NCI-H1436 treated with DMSO at 0.1 percent for 48 hours (cell line): ENCODE measurements at regions not wholly inside any gene's neighbourhood (a gene's known extent, or its start where the extent isn't known, plus 50 kb on each side); places are given as distances from the start of the nearest gene placed in this dataset.

Experiments used
- DNase-seq: peaks from one replicate; lab custom pipeline; 2025; lab: John Stamatoyannopoulos, UW

DNA sequence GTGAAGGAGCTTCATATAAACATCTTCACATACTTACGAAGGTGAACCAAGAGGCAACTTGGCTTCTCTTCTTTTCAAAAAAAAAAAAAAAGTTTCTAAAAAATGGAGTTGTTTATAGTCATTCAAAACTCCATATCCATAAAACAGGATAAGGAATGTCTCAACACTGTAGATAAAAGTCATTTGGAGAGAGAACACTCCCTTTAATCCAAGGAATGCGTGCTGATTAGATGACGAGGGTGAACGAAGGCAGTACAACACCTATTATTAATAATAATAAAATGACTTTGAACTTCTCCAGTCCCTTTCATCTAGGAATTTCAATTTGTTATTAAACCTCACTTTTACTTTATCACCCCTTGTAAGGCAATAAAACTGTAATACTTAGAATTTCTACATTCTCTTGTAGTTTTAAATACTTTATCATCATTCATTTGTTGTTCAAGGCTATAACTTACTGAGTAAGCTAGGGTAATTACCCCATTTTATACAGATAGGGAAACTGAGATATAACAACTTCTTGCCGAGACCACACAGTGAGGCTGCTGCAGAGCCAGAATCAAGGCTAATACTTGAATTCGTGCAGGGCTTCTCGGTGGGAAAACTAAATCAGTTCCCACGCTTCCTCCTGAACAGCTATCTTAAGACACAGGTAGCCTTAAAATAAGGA is 377.1 kb downstream of the EFNA5 start:
- DNase-seq = no peak

DNA sequence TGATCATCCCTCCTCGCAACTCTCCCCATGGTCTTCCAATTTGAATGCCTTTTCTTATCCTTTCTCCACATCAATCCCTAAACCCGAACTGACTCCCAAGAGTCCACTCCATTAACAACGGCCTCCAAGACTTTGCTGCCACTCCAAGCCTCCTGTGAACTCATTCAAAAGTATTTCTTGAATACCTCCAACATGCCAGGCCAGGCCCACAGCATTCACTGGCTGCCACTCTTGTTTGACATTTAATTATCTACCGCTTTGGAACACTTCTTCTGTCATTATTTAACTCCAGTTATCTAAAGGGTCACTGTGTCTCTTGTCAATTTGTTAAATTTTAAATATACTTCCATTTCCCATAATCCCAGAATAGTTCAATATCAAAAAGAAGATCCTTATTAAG is 378.9 kb downstream of the EFNA5 start:
- no peak for DNase-seq

DNA sequence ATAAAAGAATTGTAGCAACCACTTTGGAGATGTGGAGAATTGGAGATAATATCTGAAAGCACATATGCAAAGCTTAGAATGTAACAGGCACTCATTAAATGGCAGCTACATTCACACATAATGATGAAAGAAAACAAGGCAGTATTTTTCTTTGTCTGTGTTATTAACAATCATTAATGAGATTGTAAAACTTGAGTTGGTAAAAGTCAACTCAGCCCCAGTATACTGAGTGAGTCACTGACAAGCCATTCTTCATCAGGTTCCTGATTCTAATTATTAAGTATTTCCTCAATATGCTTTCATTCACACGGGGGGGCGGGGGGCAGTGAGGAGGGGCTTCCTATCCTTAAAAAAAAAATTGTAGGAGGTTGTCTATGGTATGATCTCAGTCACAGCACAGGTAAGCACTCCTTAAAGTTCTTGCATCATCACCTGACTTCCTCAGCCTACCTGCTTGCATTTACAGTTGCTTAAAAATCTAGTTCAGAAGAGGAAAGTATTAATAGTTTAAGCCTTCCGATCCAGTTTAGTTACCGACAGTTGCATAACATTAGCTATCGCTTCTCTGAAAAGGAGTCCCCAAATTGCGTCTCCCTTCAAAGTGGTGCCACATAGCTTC is 379.8 kb downstream of the EFNA5 start:
- DNase-seq = no peak

DNA sequence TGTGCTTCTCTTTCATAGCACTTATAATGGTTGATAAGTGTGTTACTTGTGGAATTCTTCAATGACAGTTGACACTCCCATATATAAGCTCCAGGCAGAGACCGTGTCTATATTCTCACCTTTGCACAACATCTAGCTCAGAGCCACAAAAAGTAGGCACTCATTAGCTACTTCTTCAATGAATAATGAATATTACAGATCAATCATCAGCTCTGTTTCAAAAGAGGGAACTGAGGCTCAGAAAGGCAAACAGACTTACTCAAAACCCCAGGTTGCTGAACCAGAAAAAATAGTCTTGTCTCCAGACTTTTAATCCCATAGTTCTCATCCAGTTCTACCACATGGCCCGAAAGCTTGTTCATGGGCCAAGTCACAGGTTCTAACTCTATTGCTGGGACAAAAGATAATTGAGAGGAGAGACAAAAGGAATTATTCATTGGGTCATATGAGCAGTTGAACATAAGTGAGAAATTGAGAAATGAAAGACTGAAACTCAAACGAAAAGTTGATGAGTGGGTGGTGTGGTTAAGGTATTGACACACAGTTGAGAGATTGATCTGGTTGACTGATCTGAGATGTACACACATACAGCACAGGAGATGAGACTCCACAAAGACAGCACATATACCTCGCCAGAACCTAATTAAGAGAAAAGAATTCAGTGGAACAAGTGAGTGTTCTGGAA is 381.6 kb downstream of the EFNA5 start:
- DNase-seq = no peak

DNA sequence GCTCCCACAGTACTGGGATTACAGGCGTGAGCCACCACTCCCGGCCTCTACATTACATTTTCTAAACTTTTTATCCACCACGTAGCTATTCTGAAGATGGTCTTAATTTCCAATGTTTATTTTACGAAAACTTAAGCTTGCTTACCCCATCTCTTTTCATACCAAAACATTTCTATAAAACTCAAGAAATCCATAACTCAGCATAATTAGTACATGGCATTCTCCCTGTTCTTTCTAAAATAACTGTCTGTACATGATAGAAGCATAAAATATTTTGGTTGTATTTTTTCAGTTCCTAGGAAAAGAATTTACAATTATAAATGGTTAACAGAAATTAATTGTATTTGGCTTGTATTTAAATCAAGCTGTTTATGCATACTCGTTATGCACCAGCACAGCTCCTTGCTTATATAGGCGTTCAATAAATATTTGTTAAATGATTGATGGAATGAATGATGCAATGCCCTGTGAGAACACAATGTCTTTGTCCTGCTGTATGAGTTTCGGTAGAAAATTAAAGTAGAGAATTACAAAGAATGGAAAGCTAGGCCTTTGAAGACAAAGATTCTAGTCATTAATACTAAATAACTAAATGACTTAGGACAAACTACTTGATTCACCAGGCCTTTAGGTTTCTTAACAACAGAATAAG is 384.2 kb downstream of the EFNA5 start:
- DNase-seq = no peak

DNA sequence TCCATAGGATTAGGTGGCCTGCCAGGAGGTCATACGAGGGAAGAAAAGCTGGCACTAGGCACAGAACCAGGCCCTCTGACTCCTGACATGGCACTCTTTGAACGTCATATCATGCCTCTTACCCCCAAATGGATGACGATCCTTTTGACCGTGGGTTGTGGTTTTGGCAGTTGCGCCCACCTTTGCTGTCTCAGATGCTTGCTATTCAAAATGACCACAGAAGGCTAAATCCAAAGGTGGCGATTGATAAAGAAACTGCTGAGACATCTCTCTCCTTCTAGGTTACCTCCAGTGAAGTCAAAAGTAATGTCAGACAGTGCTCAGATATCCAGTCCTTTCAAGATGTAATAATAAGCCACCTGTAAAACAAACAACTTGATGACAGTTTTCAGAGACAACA is 385.0 kb downstream of the EFNA5 start:
- DNase-seq = no peak

DNA sequence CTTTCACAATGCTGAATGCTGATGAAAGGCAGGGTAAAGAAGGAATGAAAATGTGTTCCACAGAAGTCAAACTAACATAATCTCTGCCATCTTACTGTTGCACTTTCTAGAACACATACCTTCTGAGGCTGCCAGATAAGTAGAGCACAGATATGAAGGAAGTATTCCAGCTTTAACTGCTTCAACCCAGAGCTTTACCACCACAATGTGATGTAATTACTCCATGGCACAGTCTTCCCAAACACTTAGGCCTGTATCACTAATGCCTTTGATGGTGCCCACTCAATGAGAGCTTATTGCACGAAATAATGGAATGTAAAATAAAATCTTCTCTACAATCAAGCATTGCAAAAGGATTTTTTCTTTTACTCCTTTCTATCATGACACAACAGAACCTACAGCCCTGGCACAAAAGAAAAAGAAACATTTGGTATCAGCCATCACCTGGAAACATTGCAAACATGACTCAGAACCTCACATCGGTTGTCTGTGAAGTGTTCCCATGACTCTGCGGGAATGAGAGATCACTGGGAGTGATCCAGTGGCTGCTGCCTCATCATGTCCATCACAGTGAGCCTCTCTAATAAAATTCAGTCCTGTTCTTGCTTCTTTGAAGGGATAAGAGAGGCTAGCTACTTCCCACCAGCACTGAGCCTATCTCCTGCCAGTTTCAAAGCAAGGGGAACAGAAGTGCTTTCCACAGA is 385.8 kb downstream of the EFNA5 start:
- no peak for DNase-seq

DNA sequence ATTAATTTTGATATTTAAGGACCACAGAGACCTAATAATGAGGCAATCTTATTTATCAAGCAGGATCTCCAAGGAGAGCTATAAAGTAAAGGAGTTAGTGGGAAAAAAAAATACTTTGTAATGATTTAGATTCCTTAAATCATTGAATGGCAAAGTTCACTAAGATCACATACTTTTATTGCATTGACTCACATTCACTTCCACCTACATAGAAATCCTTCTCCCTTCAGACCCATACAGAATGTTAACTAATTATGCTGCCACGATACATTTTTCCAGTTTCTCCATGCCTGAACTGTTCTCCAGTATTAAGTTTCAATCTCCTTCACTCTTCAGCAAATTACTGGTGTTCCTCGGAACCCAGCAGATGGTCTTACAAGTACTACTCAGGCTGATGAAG is 388.7 kb downstream of the EFNA5 start:
- DNase-seq = no peak

DNA sequence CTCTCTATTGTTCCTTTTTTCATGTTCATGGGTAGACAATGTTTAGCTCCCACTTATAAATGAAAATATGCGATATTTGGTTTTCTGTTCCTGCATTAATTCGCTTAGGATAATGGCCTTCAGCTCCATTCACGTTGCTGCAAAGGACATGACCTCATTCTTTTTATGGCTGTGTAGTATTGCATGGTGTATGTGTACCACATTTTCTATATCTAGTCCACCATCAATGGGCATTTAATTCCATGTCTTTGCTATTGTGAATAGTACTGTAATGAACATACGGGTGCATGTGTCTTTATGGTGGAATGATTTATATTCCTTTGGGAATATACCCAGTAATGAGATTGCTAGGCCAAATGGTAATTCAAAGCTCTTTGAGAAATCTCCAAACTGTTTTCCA is 392.0 kb downstream of the EFNA5 start:
- DNase-seq = no peak

DNA sequence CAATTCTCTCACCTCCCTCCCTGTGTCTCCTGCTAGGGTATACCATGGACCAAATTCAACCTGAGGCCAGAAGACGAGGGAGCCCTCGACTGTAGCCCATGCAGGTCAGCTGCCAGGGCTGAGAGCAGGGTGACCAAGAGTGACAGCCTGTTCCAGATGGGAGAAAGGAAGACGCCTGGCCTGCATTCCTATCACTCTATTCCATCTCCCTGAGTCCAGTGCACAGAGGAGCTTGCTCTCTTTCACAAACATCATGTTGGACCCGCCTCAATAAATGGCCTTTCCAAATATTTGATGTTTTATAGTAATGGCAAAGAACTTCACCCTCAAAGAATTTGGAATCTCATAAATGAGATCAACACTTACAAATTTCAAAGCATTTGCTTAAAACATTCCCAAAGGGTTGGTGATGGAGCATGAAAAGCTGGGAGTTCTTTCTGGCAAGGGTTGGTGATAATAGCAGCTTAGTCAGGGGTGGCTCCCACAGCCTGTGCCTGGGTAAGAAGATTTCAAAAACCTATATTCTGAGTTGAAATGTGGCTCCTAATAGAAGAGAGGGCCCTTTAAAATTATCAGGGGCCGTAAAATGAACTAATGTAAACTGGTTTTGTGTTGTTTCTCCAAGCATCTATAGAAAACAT is 393.1 kb downstream of the EFNA5 start:
- no peak for DNase-seq

DNA sequence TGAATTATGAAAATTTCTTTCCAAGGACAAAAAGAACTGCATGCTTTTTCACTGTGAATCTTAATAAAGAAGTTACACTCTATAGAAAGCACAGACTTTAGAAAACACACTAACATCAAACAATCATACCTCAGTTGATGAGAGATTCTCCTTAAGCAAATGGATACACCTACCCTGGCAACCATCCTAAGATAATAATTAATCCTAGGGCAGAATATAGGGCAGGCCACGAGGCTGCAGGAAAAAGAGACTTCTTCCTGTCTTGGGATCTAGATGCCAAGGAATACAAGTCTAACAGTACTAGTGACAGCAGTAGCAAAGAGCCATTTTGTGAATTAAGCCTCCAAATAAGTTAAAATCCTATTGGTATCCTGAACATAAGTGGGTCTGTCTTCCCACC is 395.4 kb downstream of the EFNA5 start:
- DNase-seq = no peak

DNA sequence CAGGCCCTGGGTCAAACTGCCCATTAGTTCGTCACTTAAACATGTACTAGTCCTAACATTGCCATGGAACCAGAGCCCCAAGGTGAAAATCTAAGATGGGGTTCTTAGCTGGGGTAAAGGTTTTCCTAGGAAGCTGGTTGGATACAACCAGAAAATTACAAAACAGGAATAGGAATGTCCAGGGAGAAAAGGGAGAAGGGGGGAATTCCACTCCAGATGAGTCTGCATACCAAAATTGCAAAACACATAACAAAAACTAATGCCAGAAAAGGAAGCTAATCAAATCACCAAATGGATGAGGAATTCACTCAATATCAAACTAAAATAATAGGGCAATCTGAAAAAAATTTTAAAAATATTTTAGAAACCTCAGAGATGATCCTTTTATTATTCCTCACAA is 396.2 kb downstream of the EFNA5 start:
- no peak for DNase-seq

DNA sequence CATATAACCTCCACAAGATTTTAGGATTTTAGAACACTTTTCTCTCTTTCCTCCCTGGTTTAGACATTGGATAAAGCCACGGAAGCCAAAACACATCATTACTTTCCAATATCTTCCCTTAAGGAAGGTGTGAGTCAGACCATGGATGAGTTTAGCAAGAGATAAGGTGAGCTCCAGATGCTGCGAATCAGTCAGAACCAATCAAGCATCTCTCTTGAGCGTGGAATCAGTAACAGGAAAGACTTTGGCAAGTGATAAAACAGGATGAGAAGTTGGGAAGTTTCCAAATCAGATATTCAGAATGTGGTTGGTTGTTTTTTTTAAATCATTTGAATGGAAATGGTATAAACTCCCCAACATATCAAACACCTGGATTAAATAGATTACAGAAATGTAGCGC is 397.8 kb downstream of the EFNA5 start:
- DNase-seq = no peak

DNA sequence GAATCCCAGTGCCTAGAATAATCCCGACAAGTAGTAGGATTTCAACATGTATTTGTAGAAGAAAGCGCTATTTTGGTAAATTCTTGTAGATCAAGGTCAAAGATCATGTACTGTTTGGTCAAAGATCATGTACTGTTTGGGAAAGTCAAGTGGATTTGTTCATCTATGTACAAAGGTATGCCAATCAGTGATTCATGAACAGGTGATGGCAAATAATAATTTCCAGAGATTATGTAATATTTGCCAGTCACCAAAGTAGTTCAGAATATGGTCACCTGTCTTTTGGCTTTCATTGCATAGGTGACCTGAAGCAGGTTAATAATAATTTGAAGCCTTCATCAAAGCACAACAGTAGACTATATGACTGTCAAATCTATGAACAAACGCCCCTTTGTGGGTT is 398.2 kb downstream of the EFNA5 start:
- no peak for DNase-seq

DNA sequence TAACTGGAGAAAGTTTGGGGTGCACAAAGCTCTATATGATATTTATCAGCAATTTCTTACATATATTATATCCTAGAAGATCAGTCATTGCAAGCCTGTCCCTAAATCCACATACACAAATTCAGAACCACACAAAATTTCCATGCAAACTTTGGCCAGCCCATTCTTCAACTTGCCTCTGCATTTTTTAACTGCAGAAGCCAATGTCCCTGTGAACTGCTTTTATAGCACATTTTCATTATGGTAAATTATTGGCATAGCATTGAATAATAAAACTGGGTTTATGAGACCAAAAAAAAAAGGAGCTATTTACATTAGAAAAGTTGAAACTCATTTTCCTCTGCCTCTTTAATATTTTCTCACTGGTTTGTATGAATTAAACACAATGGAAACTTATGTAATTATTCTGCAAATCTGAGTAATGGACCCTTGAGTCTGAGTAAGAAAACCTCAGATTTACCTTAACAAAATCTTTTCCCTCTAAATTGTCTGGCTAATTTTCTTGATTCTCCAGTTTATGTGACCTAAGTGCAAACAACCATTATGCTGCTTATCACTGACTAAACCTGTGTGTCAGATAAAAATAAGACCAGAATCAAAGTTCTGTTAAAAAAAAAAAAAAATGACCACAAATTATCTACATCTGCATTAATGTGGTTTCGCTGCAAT is 398.9 kb downstream of the EFNA5 start:
- DNase-seq = no peak

DNA sequence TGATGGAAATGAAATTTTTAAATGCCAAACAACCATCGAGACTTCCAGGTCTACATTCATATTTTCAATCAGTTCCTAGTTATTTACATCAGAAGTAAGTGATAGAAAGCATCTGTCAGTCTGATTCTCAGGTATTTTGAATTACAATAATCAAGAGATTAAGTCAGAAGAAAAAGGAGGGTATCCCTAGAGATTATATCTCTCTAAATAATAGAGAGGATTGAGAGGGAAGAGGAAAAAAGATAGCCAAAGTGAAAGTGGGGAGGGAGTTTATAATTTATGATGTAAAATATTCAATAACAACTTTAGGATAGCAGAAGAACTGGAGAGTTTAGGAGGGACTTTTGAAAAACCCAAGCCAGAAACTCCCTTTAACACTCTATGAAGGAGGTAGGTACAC is 400.2 kb downstream of the EFNA5 start:
- no peak for DNase-seq

DNA sequence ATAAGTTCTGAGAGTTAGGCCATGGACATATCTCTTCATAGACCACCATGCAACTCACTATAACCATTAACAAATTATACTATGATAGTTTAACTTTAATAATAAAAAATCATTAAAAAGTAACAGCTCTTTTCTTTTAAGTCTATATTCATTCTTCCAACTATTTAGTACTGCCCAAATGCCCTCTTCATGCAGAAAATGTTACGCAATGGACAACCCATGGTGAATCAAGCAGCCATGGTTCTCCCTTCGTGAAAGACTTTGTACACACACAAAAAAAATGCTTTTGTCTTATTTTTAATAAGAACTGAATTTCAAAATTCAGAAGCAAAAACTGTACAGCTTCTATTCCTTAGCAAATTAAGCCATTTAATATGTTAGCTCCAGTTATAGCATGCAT is 401.1 kb downstream of the EFNA5 start:
- DNase-seq = no peak

DNA sequence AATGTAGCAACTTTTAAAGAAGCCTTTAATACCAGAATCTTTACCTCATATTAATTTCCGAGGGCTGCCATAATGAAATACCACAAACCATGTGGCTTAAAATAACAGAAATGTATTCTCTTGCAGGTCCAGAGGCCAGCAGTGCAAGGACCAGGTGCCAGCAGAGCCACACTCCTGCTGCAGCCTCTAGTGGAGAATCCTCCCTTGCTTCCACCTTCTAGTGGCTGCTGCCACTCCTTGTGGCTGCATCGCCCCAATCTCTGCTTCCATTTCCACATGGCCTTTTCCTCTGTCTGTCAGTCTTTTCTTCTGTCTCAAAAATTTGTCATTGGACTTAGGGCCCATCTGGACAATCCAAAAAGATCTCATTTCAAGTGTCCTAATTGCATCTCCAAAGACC is 401.5 kb downstream of the EFNA5 start:
- DNase-seq = no peak

DNA sequence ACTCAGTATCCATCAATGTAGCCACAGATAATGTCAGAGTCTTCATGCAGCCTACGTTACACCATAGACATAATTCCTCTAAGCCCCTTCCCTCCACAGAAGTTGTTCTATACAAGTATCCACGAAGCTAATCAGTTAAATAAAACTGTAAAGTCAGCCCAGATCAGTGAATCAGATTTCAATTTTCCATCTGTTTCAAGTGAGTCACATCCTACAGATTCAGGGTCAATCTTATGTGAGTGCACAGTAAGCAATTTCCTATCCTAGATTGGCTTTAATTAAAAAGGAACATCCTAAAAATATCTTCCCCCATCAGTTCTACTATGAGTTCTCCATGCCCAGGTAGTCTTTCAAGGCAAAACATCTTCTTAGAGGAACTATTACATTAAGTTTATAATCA is 402.5 kb downstream of the EFNA5 start:
- DNase-seq = no peak

DNA sequence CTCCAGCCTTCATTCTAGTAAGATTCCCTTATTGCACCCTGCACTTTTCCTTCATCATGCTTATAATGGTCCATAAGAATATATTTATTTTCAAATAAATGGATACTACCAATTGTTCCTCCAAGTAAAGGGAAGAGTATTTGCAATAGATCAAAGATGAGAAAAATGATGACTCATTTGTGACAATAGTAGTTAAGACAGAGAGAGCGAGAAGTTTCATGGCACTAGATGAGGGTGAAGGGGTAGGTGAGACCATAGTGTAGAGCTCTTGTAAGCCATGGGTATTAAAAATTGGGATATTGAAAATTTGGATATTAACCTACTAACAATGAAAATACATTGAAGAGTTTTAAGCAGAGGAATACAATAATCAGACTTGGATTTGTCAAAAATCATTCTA is 404.6 kb downstream of the EFNA5 start:
- DNase-seq = no peak

DNA sequence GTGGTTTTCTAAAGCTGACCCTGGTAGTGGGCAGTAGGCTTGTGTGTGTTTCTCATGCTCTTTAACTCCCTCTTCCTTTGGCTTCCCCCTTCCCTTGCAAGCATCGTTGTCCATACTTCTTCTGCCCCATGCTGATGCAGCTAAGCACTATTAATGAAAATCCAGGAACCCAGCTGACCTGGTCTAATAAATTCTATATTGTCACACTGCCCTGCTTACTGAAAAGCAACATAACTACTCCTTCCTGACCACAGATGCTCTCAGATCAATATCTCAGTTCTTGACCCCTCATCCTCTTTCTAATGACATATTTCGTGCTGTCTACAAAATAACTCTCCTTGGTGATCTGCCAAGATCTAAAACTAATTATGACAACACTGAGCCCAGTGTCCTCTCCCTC is 405.5 kb downstream of the EFNA5 start:
- DNase-seq = no peak
